LNCAP (cell line): ENCODE measurements at regions not wholly inside any gene's neighbourhood (a gene's known extent, or its start where the extent isn't known, plus 50 kb on each side); places are given as distances from the start of the nearest gene placed in this dataset.

Experiments used
- CTCF ChIP-seq: fragments of 450-650 bp; IDR thresholded peaks from 2 replicates; pipeline ENCODE4 v1.5.1; 2017; ENCODE audit warnings: mild to moderate bottlenecking

- TF ChIP-seq CTCF = no peak
Observed at GRCh38 chr22:27409299-27409698, 392.3 kb downstream of the MN1 start.

- no peak for TF ChIP-seq CTCF
Observed at GRCh38 chr22:27412866-27413445, 388.6 kb downstream of the MN1 start.

- no peak for TF ChIP-seq CTCF
Observed at GRCh38 chr22:27413702-27414101, 387.9 kb downstream of the MN1 start.

GRCh38 chr22:27416511-27417420 lies 384.8 kb downstream of the MN1 start:
- no peak for TF ChIP-seq CTCF

- no peak for TF ChIP-seq CTCF
Observed at GRCh38 chr22:27417421-27417814, 384.1 kb downstream of the MN1 start.

GRCh38 chr22:27418261-27418660 lies 383.3 kb downstream of the MN1 start:
- no peak for TF ChIP-seq CTCF

GRCh38 chr22:27419473-27419872 lies 382.1 kb downstream of the MN1 start:
- no peak for TF ChIP-seq CTCF
